GM08714 (cell line): ENCODE measurements at regions not wholly inside any gene's neighbourhood (a gene's known extent, or its start where the extent isn't known, plus 50 kb on each side); places are given as distances from the start of the nearest gene placed in this dataset.

Source experiments
- H3K4me3 ChIP-seq: fragments of 200-500 bp; sonication (Bioruptor generic); 2 replicates; pipeline ENCODE4 v1.5.1; 2014; ENCODE audit warnings: mild to moderate bottlenecking, low read length, inconsistent platforms
- ZNF274 ChIP-seq: IDR thresholded peaks from 2 replicates; pipeline ENCODE4 v1.6.1; 2012; ENCODE audit warnings: mild to moderate bottlenecking, low read depth, low read length

DNA sequence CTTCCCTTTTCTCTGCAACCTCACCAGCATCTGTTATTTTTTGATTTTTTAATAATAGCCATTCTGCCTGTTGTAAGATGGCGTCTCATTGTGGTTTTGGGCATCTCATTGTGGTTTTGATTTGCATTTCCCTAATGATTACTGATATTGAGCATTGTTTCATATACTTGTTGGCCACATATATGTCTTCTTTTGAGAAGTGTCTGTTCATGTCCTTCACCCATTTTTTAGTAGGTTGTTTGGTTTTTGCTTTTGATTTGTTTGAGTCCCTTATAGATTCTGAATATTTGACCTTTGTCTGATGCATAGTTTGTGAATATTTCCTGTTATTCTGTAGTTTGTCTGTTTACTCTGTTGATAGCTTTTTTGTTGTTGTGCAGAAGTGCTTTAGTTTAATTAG, 312.2 kb upstream of the TBC1D5 start:
- H3K4me3 ChIP-seq = no peak overlapping the region

DNA sequence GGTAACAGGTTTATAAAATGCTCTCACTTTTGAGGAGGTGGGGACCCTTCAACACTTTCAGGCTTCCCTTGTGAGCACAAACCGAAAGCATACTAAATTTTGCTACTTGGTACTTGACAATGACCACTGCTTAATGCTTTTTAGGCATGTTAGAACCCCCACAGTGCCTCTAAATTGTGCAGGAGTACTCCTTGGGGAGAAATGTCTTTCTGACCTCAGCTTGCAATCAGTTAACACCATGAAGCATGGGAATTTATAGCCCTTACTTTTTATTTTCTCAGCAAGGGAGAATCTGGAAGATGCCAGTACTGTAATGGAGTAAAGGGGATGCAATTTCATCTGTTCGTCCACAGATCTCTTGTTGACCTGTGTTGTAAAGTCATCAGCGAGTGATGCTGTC, 308.9 kb upstream of the TBC1D5 start:
- H3K4me3 ChIP-seq = no peak overlapping the region
- TF ChIP-seq ZNF274 = no peak

More for the DNA sequence above, 312.2 kb upstream of the TBC1D5 start:
- no peak for TF ChIP-seq ZNF274

DNA sequence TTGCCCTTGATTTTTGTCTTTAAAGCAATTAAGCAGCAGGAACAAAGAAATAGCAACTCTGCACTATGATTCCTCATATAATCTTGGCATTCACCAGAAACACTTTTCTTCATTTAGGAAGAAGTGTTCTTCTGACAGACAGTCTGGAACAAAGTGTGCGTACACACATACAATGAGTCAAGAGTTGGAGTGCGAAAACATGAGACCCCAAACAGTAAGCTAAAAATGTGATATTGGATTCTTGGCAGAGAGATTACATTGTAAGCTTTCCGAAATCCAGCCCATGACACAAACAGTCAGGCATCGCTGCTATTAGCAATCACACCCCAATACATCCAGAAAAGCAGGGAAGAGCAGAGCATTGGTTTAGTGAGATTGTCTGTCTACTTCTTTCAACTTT, 306.7 kb upstream of the TBC1D5 start:
- no peak for TF ChIP-seq ZNF274
- no peak overlapping the region for H3K4me3 ChIP-seq

DNA sequence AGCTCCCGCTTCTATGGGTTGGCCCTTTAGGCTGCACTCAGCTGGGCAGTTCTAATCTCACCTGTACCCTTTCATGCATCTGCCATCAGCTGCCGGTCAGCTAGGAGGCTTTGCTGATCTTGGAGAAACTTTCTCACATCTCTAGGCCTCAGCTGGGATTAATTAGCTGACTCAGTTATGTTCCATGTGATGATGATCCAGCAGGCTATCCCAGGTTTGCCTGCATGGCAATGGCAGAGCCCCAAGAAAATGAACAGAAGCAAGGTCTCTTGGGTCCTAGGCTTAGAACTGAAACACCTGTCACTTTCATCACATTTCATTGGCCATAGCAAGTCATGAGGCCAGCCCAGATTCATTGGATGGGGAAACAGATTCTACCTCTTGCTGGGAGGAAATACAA, 304.6 kb upstream of the TBC1D5 start:
- H3K4me3 ChIP-seq = no peak overlapping the region

DNA sequence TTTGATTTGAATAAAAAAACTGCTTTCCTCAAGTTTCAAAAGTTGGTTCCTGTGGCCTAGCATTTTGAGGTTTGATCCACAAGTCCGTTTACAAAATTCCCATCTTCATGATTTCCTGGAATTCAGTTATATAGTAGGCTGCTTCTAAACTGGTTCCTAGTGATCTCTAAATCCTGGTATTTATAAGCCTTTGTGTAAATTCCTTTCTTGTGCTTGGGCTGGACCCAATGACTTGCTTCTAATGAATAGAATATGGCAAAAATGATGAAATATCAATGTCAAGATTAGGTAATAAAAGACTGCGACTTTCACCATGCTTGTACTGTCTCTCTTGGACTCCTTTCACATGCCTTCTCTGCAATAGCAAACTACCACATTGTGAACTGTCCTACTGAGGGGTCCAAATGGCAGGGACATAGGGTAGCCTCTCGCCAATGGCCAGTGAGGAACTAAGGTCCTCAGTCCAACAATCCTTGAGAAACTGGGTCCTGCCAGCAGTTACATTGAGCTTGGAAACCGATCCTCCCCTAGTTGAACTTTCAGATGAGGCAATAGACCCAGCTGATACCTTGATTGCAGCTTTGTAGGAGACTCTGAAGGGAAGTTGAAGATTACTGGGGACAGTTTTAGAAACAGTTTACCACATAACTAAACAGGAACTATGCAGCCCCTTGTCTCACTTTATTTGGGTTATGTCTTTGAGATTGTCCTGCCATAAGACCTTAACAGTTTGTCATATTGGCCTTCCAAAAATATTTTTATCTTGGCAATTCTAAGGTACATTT, 303.9 kb upstream of the TBC1D5 start:
- H3K4me3 ChIP-seq = no peak overlapping the region
- no peak for TF ChIP-seq ZNF274

More for the DNA sequence above, 304.6 kb upstream of the TBC1D5 start:
- no peak for TF ChIP-seq ZNF274

DNA sequence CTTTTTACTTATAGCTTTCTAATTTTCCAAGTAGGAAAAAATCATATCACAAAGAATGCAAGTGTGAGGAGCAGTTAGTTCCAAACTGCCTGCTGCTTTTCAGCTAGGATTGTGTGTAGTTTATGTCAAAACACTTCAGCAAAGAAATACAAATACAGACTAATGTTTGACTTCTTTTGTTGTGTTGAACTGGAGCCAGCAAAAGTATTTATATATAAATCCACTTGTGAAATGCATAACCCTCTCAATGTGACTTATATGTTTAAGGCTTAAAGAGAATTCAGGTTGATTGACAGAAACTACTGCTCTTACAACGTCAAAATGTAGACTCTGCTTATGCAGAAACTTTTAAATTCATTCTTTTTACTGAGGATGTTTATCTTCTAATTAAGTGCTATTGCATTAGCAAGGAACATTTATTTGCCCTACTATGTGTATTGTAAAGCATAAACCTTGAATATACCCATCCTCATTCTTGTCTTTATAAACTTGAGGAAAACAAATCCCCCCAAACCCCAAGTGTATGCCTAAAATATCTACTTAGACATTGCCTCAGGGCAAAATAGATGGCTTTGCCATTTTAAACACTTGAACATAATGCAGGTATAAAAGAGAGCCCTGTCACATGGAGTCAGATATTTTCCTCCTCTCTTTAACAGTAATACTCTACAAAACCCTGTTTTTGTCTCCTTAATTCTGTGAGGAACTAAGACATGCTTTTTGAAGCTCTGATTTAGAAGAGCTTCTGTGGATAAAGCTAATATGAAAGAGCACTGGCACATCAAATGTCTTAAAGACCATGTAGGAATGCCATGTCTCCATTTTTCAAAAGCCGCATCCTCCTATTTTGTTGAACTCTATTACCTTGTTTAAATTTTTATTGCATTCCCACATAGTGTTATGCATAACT, 302.8 kb upstream of the TBC1D5 start:
- no peak overlapping the region for H3K4me3 ChIP-seq
- TF ChIP-seq ZNF274 = no peak

DNA sequence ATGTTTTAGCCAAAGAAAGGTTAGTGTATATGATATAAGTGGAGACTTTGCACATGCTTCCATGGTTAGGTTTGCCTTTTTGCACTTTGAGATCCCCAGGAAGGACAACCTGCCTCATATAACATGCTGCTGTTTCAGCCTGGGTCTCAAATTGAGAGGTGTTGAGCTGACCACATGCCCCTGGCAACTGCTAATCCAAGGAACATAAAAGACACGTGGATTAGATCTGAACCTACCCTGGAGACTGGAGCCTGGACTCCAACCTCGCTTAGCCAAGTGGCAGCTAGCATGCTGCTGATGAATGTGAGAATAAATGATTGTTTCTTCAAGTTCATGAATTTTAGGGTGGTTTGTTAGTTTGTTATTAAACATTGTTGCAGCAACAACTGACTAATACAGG, 301.8 kb upstream of the TBC1D5 start:
- no peak overlapping the region for H3K4me3 ChIP-seq
- TF ChIP-seq ZNF274 = no peak

DNA sequence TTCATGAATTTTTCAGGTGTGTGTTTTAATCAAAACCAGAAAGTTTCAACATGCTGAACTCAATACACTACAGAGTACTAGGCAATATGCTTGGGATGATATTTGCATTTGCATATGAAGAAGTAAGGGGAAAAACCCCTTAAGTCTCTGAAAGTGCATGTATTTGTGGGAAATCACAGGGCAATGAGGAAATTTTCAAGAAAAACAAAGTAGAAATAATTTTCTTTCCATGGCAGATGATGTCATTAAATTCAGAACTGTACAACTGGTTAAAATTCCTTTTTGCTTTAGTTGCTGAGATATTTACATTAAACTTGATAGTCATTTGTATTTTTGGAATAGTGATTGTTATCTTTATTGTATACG, 294.0 kb upstream of the TBC1D5 start:
- no peak overlapping the region for H3K4me3 ChIP-seq
- no peak for TF ChIP-seq ZNF274

DNA sequence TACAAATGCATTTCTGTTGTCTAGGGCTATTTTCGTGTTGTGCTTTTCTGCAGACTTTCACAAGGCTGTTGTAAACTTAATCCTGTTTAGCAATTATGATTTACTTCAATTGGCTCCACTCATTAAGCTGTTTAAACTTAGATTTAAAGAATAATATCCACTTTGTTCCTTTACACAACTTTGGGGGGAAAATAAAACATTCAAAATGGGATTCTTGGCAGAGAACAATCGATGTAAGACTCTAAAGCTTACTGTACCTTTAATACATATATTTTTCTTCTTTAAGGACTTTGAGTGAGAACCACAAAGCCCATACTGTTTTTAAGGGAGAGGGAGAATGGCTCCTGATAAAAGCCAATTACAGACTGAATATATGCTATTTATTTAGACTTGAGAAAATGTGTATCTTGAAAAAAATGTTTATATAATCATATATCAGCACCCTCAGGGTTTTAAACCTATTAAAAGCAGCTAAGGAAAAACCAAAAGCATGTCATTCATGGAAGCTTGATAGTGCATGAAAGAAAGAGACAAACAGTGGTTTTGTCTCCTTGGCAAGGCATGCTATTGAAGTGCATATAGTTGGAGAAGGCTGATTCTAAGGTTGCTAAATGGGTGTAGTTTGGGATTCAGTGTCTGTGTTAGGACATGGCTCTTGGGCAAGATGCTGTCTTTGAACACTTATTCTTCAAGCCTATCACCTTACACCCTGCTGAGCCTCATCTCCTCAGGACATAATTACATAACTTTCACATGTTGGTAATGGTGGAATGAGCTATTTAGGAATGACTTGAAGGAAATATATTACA, 293.4 kb upstream of the TBC1D5 start:
- no peak overlapping the region for H3K4me3 ChIP-seq
- TF ChIP-seq ZNF274 = no peak

DNA sequence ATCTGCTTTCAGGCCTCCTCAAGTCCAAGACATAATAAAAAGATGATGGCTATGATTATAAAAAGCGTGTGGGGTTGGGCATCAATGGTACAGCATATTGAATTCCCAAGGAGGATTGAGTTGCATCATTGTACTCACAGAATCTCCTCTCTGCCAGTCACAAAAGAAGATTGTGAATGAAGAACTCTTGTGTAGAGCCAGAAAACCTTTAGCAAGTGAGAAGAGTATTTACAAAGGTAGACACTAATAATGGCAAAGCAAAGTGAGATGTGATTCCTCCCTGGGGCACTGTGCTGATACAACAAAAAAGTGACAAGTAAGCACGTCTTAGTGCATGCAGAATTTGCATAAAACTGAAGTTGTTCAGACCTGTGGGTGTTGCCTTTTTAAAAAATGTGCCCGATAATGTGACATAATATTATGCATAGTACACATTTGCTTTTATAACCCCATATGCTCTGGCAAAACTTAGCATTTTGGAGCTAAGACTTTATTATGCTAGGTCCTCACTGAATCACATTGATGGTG, 291.2 kb upstream of the TBC1D5 start:
- TF ChIP-seq ZNF274 = no peak

DNA sequence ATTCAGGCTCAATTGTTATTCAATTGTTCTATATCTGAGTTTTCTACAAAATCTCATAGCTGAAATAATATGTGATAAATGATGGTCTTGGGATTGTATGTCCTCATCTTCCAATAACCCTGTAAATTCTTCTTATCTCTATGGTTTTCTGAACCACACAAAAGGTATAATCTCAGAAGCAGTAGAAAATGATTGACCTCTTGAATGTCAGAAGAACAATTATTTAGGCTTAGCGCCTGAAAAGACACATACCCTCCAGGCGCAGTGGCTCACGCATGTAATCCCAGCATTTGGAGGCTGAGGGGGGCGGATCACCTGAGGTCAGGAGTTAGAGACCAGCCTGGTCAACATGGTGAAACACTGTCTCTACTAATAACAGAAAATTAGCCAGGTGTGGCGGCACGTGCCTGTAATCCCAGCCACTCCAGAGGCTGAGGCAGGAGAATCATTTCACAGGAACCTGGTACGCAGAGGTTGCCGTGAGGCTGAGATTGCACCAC, 288.0 kb upstream of the TBC1D5 start:
- no peak for TF ChIP-seq ZNF274
- no peak overlapping the region for H3K4me3 ChIP-seq

More for the DNA sequence above, 291.2 kb upstream of the TBC1D5 start:
- no peak overlapping the region for H3K4me3 ChIP-seq

DNA sequence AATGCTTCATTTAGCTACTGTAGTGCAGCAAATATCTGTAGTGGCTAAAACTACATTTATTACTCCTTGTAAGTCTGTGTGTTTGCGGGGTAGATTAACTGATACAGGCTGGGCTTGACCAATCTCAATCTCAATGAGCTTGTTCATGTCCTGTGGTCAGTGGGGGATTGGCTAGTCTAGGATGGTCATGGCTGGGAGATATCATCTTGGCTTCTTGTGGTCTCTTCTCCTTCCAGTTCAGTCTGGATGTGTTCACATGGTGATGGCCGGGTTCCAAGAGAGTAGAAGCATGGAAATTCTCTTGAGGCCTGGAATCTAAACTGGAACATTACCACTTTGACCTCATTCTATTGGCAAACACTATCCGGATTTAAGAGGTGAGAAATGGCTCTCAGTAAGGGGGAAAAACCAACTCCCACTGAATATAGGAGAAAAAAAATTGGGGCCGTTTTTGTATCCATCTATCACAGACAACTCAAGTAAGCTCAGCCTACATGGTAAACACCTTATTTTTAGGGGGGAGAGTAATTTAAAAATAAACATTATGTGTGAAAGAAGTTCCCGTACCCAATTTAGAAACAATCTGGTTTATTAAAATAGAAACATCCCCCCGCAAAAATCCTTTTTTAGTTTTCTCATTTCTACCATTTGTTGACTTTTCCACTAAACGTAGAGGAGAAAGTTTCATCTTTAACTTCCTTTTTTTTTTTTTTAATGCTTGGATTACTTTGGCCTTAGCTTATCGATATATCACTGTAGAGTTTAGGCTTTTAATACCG, 284.9 kb upstream of the TBC1D5 start:
- no peak for TF ChIP-seq ZNF274
- H3K4me3 ChIP-seq = no peak overlapping the region

DNA sequence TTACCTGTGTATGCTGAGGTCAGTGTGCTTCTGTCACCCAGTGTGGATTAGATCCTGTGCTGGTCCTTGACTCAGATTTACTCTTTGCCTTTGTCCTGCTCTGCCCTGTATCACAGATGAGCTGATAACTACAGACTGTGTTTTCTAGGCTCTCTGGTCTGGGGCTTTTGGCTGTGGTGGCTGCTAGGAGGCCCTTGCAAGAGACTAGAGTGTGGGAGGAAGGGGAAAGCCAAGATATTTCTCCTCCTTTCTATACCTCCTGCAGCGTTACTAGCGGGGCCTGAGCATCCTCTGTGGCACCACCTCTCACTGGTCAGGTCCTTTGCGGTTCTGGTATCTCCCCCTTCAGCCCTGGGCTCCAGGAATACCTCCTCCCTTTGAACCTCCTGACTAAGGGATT, 282.3 kb upstream of the TBC1D5 start:
- TF ChIP-seq ZNF274 = no peak
- H3K4me3 ChIP-seq = no peak overlapping the region

DNA sequence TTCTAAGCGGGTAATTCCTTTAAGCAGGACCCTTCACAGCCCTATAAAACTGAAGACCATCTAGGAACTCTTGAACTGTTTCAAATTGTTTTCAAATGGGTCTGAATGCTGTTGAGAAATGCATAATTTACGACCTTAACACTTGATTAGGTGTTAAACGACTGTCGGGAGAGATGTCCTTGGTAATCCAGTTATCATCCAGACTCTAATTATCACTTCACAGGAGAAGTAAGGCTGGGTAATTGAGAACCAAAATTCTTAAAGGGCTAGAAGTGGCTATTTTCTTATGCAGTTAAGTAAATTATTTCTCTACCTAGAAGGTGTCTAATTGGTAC, 276.7 kb upstream of the TBC1D5 start:
- TF ChIP-seq ZNF274 = no peak
- no peak overlapping the region for H3K4me3 ChIP-seq
